Left ventricle myocardium inferior (tissue), 1 donor: ENCODE measurements at regions not wholly inside any gene's neighbourhood (a gene's known extent, or its start where the extent isn't known, plus 50 kb on each side); places are given as distances from the start of the nearest gene placed in this dataset.

Source experiments
- DNase-seq: peaks from one replicate; pipeline ENCODE4 v3.0.0-alpha.2; 2020
- H3K27ac ChIP-seq: fragments of 200-600 bp; replicated peaks from 2 replicates; pipeline ENCODE4 v1.8.0; 2021
- H3K27me3 ChIP-seq: fragments of 200-600 bp; 2 replicates; pipeline ENCODE4 v1.8.0; 2021; ENCODE audit warnings: low read depth
- H3K36me3 ChIP-seq: fragments of 200-600 bp; 2 replicates; pipeline ENCODE4 v1.8.0; 2021
- H3K4me1 ChIP-seq: fragments of 200-600 bp; 2 replicates; pipeline ENCODE4 v1.8.0; 2021
- H3K4me3 ChIP-seq: fragments of 200-600 bp; 2 replicates; pipeline ENCODE4 v1.8.0; 2021; ENCODE audit warnings: mild to moderate bottlenecking, moderate library complexity
- H3K9me3 ChIP-seq: fragments of 200-600 bp; replicated peaks from 2 replicates; pipeline ENCODE4 v1.8.0; 2021
- intact Hi-C: fragments of 100-400 bp; cut with micrococcal nuclease; formaldehyde crosslinking; loops from one replicate; pipeline ENCODE4 v1.11.0; 2022
- TF ChIP-seq, protein P1 (sequence below): fragments of 200-600 bp; IDR thresholded peaks from 2 replicates; pipeline ENCODE4 v1.8.0; 2021; ENCODE audit warnings: antibody characterized with exemption, mild to moderate bottlenecking, borderline replicate concordance
- donor health status: DM: no; HTN: yes; CAD: no; lungs with severe emphysema.

DNA sequence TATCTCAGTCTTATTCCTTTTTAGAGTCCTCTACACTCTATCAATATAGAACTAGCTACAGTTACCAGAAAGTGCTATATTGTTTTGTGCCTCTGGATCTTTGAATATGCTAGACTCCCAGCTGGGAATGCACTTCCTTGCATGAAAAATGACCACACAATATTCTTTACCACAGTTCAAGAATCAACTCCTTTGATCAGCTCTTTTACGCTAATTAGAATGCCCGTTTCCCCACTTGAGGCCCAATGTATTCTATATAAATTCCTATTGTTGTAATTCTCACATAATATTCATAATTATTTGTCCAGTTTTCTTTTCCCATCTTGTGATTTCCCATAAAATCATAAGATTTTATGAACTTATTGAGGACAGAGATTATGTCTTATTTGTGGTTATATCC lies 142.2 kb downstream of the UBE2E3 start:
- Histone ChIP-seq H3K36me3 (no peaks in the 10 kb centered on the region), H3K27me3 (no peaks in the 10 kb centered on the region), H3K4me3 (no peak overlapping the region), H3K27ac (no peak overlapping the region), H3K4me1 (no peaks in the 10 kb centered on the region), H3K9me3 (no peaks in the 10 kb centered on the region)
- intact Hi-C loops, result no loop called here
- DNase-seq, result no peak
- TF ChIP-seq, protein P1, sequence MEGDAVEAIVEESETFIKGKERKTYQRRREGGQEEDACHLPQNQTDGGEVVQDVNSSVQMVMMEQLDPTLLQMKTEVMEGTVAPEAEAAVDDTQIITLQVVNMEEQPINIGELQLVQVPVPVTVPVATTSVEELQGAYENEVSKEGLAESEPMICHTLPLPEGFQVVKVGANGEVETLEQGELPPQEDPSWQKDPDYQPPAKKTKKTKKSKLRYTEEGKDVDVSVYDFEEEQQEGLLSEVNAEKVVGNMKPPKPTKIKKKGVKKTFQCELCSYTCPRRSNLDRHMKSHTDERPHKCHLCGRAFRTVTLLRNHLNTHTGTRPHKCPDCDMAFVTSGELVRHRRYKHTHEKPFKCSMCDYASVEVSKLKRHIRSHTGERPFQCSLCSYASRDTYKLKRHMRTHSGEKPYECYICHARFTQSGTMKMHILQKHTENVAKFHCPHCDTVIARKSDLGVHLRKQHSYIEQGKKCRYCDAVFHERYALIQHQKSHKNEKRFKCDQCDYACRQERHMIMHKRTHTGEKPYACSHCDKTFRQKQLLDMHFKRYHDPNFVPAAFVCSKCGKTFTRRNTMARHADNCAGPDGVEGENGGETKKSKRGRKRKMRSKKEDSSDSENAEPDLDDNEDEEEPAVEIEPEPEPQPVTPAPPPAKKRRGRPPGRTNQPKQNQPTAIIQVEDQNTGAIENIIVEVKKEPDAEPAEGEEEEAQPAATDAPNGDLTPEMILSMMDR, result no peak

DNA sequence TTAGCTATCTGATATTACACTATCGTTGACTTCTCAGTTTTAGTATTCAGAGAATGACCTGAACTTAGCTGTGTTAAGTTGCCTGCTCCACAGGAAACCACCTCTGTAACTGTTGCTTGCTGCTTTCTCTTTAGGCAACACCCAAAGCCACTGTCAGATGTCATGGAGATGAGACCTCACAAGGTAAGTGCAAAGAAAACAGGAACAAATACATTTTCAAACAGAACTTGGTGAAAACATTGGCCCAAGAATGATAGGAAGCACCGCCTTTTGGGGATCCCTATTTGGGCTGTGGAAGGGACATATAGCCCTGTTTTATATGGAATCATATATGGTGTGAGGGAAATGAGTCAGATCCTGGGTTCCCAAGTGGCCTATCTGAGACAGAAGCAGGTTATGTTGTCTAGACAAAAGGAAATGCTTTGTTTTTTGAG lies 143.4 kb downstream of the UBE2E3 start:
- Histone ChIP-seq H3K4me3 (no peak overlapping the region), H3K27ac (no peak overlapping the region), H3K27me3 (no peaks in the 10 kb centered on the region), H3K9me3 (no peaks in the 10 kb centered on the region), H3K4me1 (no peaks in the 10 kb centered on the region), H3K36me3 (no peaks in the 10 kb centered on the region)
- TF ChIP-seq, protein P1, result no peak
- no peak for DNase-seq
- intact Hi-C loops, result no loop called here

DNA sequence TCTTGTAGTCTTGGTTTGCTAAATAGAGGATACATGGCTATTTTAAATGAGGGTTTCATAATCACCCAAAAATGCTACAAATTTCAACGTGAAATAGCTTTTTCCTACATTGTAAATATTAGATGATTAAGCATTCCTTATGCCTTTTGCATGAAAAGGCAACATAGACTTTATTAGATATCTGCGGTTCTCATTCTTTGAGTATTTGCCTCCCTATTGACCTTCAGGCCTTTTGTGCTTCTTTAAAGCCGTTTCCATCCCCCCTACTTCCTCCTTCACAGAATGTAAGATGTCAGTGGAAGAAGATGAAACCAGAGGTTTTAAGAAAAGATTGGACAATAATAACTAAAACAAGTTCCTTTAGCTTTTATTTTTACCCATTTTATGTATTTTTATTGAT lies 144.1 kb downstream of the UBE2E3 start:
- H3K9me3 ChIP-seq, result no peaks in the 10 kb centered on the region
- H3K27me3 ChIP-seq, result no peaks in the 10 kb centered on the region
- no peaks in the 10 kb centered on the region for H3K36me3 ChIP-seq
- DNase-seq, result no peak
- TF ChIP-seq, protein P1, result no peak
- intact Hi-C loops, result no loop called here
- no peaks in the 10 kb centered on the region for H3K4me1 ChIP-seq
- no peak overlapping the region for H3K4me3 ChIP-seq
- H3K27ac ChIP-seq, result no peak overlapping the region

DNA sequence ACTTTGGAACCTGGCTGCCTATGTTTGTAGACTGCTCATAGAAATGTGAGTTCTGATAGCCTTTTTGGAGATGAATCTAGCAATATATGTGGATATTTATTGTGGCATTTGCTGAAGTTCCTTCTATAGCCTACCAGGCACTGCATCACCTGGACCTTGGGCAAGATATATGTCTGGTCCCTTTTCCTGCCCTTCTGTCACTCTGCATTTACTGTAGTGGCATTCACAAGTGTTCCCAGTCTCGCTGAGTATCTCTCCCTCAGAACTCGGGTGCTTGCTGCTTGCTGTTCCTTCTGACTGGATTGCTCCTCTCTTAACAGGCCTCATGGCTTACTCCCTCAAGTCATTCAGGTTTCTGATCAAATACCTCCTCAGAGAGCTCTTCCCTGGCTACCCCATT lies 145.0 kb downstream of the UBE2E3 start:
- H3K36me3 ChIP-seq, result no peaks in the 10 kb centered on the region
- no peak overlapping the region for H3K4me3 ChIP-seq
- intact Hi-C loops, result no loop called here
- TF ChIP-seq, protein P1, result no peak
- no peak for DNase-seq
- no peaks in the 10 kb centered on the region for H3K9me3 ChIP-seq
- H3K4me1 ChIP-seq, result no peaks in the 10 kb centered on the region
- no peaks in the 10 kb centered on the region for H3K27me3 ChIP-seq
- no peak overlapping the region for H3K27ac ChIP-seq

DNA sequence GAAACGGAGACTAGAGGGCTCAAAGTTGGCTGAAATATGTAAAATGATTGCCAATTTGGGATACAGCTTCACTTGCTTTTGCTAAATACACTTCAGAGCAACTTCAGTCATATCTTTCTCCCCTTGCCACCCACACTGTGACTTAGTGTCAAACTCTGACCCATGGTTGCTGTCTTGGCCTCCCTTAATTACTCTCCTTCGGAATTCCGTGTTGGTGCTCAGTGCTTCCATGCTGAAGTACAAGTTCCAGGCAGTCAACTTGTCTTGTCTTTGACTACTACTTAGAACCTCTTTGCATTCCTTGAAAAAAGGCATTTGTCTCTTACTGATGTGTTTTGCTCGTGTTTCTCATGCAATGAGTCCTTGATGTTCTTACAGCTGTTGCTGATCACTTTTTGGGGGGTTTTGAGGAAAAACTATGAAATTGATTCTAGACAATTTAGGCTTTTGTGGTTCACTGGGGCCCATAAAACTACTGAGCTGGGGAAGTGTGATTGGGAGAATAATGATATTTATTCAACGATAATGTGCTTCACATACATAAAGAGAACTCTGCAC lies 146.0 kb downstream of the UBE2E3 start:
- no peak for DNase-seq
- intact Hi-C loops, result no loop called here
- H3K27ac ChIP-seq, result no peak overlapping the region
- no peaks in the 10 kb centered on the region for H3K4me1 ChIP-seq
- TF ChIP-seq, protein P1, result no peak
- no peaks in the 10 kb centered on the region for H3K36me3 ChIP-seq
- no peak overlapping the region for H3K4me3 ChIP-seq
- no peaks in the 10 kb centered on the region for H3K27me3 ChIP-seq
- H3K9me3 ChIP-seq, result no peaks in the 10 kb centered on the region

DNA sequence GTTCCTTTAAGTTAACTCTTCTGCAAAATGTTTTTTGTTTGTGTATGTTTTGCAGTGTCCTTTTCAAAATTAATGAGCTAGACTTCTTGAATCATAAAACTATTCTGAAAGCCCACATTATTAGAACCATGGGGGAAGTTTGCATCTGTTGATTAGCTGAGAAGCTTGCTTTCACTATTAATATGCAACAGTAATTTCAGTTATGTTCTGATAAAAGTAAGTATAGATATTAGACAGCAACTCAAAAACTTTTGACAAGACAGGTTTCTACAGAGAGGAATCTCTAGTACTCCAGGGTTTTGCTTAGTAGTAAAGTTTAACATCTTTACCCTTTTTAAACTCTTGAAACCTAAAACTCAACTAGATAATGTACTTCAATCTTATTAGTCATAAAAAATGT lies 147.8 kb downstream of the UBE2E3 start:
- Histone ChIP-seq H3K9me3 (no peaks in the 10 kb centered on the region), H3K36me3 (no peaks in the 10 kb centered on the region), H3K4me1 (no peaks in the 10 kb centered on the region), H3K27ac (no peak overlapping the region), H3K4me3 (no peak overlapping the region), H3K27me3 (no peaks in the 10 kb centered on the region)
- intact Hi-C loops, result no loop called here
- TF ChIP-seq, protein P1, result no peak
- no peak for DNase-seq
